Spinal cord (tissue), 9 donors: ENCODE measurements at regions not wholly inside any gene's neighbourhood (a gene's known extent, or its start where the extent isn't known, plus 50 kb on each side); places are given as distances from the start of the nearest gene placed in this dataset.

Source experiments
- DNase-seq, 6 donors: peaks; one replicate each; pipeline versions ENCODE4 v3.0.0 to v3.0.0-alpha.2; 2013 to 2015; ENCODE audit warnings: low spot score in 6 of 6, low read depth in 4 of 6
- H3K27ac ChIP-seq: one replicate; pipeline ENCODE4 v1.5.1; 2013; ENCODE audit warnings: low read depth, low read length, control low read depth
- H3K27me3 ChIP-seq: one replicate; pipeline ENCODE4 v1.6.1; 2013; ENCODE audit warnings: low read length; ENCODE audit not compliant: control insufficient read depth, insufficient read depth
- H3K36me3 ChIP-seq: one replicate; pipeline ENCODE4 v1.6.1; 2013; ENCODE audit warnings: low read length; ENCODE audit not compliant: control insufficient read depth, insufficient read depth
- H3K4me1 ChIP-seq: one replicate; pipeline ENCODE4 v1.6.1; 2013; ENCODE audit warnings: low read length; ENCODE audit not compliant: control insufficient read depth, insufficient read depth
- H3K4me3 ChIP-seq: one replicate; pipeline ENCODE4 v1.5.1; 2013; ENCODE audit warnings: low read depth, low read length, control low read depth
- H3K9me3 ChIP-seq: one replicate; pipeline ENCODE4 v1.6.1; 2013; ENCODE audit warnings: low read length; ENCODE audit not compliant: control insufficient read depth, insufficient read depth
- WGBS: methylation state at CpG from one replicate; pipeline ENCODE4 v1.1.5; 2013; ENCODE audit warnings: missing lambda C conversion rate; ENCODE audit not compliant: insufficient coverage; 5-methylcytosine and 5-hydroxymethylcytosine counted together
- donor health status: healthy.

DNA sequence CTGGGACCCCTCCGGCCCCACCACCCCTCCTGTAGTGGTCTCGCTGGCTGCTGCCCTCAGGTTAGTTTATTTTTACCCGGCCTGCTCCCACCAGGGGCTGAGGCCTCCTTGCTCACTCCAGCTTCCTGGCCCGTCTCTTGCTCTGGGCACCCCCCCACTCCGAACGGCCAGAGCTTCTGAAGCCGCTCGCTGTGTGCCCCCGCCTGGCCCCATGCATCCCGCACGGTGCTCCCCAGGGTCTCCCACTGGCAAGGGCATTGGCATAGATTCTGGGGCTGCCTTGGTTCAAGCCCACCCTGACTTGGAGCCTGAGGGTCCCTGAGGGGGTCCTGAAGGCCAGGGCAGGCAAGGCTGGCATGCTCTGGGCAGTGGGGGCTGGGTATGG, 186.4 kb downstream of the SEC14L1 start:
- no peaks in the 10 kb centered on the region for H3K27me3 ChIP-seq
- peaks cover 52% of the 10 kb centered on the region for H3K4me1 ChIP-seq
- H3K36me3 ChIP-seq = no peaks in the 10 kb centered on the region
- no peak for DNase-seq
- no peak overlapping the region for H3K27ac ChIP-seq
- H3K9me3 ChIP-seq = no peaks in the 10 kb centered on the region
- WGBS = 87% methylated on average over 8 of the region's 11 CpGs
- no peak overlapping the region for H3K4me3 ChIP-seq

DNA sequence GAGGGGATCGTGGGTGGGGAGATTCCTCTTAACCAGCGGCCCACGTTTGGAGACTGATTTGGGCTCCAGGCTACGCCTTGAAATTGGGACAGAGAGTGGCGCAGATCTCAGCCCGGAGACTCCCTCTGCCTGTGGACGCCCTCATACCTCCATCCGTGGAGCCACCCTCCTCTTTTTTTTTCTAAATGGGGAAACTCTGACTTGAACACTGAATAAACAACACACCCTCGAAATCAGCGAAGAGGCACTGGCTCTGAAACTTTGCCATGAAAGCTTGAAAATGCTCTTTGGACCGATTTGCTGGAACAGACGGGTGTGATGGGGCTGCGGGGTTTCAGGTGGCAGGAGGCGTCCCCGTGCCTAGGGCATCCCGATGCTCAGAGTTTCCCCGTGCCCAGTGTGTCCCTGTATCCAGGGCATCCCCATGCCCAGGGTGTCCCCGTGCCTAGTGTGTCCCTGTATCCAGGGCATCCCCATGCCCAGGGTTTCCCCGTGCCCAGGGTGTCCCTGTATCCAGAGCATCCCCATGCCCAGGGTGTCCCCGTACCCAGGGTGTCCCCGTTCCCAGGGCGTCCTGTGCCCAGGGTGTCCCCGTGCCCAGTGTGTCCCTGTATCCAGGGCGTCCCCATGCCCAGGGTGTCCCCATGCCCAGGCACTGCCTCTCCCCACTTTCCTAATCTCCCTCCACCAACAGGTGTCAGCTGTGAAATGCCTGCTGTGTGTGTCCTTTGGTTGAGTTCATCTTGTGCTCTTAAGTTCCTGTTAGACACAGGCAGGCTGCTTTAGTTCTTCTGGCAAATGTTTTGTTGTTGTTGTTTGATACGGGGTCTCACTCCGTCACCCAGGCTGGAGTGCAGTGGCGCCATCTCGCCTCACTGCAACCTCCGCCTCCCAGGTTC, 187.0 kb downstream of the SEC14L1 start:
- Histone ChIP-seq H3K36me3 (no peaks in the 10 kb centered on the region), H3K9me3 (no peaks in the 10 kb centered on the region), H3K4me1 (peaks cover 46% of the 10 kb centered on the region), H3K27me3 (no peaks in the 10 kb centered on the region), H3K4me3 (no peak overlapping the region), H3K27ac (no peak overlapping the region)
- peak in 1 of 6 donors; percentile 2 for DNase-seq
- 88% methylated on average over 23 of the region's 29 CpGs for WGBS

DNA sequence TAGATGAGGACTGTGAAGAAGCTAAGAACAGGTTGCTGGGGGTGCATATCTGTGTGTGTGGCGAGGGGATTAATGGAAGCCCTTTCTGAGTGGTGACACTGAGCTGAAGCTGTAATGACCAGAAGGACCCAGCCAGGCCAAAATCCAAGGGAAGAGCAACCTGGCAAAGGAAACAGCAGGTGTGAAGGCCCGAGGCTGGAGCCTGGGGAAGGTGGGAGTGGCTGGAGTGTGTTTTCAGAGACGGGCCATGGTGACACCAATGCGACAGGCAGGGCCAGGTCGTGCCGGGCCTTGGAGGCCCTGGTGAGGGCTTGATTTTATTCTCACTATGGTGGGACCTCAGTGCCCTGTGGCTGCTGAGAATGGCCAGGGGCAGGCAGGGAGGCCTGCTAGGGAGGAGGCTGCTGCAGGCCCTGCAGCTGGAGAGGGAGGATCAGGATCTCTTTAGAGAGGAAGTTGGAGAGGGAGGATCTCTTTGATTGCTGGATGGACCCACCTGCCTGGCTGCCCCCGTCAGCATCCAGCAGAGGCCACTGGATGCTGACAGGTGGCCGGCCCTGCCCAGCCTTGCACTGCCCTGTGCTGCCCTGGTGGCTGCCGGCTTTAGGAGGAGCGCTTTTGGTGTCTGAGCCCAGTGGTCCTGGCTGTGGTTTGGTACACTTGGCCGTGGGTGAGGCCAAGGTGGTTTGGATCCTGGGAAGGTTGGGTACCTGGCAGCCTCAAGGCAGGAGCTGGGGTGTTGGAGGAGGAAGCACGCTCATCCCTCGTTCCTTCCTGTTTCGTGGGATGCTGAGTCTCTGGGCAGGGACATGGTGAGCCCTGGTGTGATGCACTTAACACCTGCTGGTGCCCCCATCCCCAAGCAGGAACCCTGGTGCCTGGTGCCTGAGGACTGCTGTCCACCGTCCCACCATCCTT, 188.3 kb downstream of the SEC14L1 start:
- DNase-seq = no peak
- no peak overlapping the region for H3K27ac ChIP-seq
- H3K4me3 ChIP-seq = no peak overlapping the region
- H3K27me3 ChIP-seq = no peaks in the 10 kb centered on the region
- 82% methylated on average over 14 of the region's 15 CpGs for WGBS
- H3K9me3 ChIP-seq = no peaks in the 10 kb centered on the region
- H3K36me3 ChIP-seq = no peaks in the 10 kb centered on the region
- H3K4me1 ChIP-seq = peaks cover 33% of the 10 kb centered on the region

DNA sequence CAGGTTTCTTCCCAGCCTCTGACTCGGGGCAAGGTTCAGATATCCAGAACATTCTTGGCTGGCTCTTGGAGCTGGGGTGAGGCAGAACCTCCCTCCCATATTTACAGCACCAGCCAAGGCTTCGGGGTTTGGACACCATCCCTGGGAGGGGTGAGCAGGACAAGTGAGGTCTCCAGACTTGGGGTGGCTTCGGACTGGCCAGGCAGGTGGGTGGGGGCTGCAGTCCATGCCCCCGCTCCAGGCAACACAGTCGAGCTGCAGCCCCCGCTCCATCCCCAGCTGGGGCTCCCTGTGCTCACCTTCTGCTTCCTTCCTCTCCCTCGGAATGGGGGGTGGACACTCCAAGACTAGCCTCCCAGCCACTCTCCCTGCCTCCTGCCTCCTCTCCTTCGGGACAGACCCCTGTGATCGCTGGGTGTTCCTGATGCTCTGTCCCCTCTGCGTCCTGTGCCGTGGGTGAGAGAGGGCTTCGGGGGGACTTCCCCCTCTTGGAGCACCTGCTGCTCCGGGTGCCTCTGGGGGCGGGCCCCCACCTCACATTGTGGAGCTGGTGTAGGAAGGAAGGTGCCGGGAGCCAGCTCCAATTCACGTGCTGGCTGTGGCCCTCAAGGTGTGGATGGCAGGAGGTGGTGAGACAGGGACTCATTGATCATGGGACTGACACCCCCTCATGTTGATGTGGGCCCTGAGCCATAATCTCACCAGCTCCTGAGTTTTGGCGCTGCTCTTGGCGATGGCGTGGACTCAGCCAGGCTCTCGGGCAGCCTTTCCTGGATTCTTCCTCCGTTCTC, 189.2 kb downstream of the SEC14L1 start:
- DNase-seq = no peak
- WGBS = 93% methylated on average over 14 of the region's 21 CpGs
- H3K36me3 ChIP-seq = no peaks in the 10 kb centered on the region
- peaks cover 30% of the 10 kb centered on the region for H3K4me1 ChIP-seq
- no peaks in the 10 kb centered on the region for H3K9me3 ChIP-seq
- H3K27me3 ChIP-seq = no peaks in the 10 kb centered on the region
- H3K27ac ChIP-seq = no peak overlapping the region
- H3K4me3 ChIP-seq = no peak overlapping the region

DNA sequence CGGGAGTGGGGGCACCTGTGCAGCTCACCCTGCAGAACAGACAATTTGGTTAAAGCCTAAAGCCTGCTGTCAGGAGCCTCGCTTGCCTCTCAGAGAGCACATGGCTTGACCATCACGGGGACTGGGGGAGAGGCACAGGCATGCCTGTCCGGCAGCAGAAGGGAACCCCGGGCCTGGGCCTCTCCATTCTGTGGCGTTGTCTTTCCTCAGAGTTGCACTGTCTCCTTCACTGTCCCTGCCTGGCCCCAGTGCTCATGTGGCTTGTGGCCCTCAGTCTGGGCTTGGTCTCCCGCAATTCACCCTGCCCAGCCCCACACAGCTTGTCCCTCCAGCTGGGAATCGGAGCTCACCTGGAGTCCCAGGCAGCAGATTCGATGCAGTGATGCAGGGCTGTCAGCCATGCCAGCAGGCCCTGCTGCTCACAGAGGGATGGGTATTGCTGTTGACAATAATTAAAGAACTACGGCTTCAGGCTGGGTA, 189.9 kb downstream of the SEC14L1 start:
- no peaks in the 10 kb centered on the region for H3K27me3 ChIP-seq
- DNase-seq = no peak
- WGBS = 83% methylated on average over 10 of the region's 10 CpGs
- H3K27ac ChIP-seq = no peak overlapping the region
- no peaks in the 10 kb centered on the region for H3K9me3 ChIP-seq
- H3K4me1 ChIP-seq = peaks cover 26% of the 10 kb centered on the region
- no peaks in the 10 kb centered on the region for H3K36me3 ChIP-seq
- no peak overlapping the region for H3K4me3 ChIP-seq

DNA sequence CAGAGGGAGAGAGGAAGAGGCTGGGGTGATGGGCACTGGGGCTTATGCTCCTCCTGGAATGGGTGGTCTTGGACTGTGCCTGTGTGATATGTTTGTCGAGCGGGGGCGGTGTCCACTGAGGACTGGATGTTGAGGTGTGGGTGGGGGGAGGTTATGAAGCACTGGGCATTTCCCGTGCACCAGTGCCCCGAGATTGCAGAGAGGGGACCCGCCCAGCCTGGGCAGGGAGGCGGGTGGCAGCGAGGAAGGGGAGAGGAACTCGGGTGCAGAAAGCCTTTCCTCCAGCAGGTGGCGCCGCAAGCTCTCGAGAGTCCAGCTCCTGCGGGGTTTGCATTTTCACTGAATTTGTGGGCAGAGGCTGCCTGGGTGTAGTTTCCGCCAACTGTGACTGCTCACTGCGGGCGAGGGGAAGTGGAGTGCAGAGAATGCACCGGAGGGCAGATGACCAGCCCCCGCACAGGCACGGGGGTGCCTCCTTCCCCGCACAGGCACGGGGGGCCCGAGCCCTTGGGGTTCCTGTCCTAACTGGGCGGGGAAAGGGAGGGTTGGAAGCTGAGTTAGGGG, 190.6 kb downstream of the SEC14L1 start:
- Histone ChIP-seq H3K27me3 (no peaks in the 10 kb centered on the region), H3K9me3 (no peaks in the 10 kb centered on the region), H3K36me3 (no peaks in the 10 kb centered on the region), H3K27ac (peak overlapping the region; percentile 52), H3K4me1 (peaks cover 20% of the 10 kb centered on the region), H3K4me3 (peak overlapping the region; percentile 33)
- 2% methylated on average over 16 of the region's 23 CpGs for WGBS
- peak; percentile 75 to 96 (median 86) for DNase-seq

DNA sequence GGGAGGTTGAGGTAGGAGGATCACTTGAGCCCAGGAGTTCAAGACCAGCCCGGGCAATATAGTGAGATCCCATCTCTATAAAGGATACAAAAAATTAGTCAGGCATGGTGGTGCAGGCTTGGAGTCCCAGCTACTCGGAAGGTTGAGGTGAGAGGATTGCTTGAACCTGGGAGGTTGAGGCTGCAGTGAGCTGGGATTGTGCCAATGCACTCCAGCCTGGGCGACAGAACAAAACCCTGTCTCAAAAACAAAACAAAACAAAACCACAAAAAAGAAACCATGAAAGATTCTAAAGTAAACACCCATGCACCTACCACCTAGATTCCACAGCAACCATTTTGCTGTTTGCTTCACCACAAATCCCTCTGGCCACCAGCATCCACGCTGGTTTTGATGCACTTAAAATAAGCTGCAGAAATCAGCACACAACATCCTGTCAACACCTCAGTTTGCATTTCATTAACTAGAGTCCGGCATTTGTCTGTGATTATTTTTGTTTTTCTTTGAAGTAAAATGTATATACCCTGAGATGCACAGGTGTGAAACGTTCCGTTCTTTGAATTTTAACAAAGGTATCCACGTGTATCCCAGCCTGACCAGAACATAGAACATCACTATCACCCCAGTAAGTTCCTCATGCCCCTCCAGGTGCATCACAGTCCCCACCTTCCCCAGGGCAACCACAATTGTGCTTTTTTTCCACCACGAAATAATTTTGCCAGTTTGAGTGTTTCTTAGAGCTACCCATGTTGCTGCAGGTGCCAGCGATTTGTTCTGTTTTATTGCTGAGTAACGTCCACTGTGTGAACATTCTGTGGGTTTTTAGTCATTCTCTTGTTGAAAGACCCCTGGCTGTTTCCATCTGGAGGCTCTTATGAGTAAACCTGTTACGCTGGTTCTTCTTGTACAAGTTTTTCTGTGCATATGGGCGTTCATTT, 191.5 kb downstream of the SEC14L1 start:
- Histone ChIP-seq H3K4me3 (no peak overlapping the region), H3K27ac (no peak overlapping the region), H3K36me3 (no peaks in the 10 kb centered on the region), H3K4me1 (peaks cover 17% of the 10 kb centered on the region), H3K9me3 (no peaks in the 10 kb centered on the region), H3K27me3 (no peaks in the 10 kb centered on the region)
- WGBS = 88% methylated on average over 6 of the region's 13 CpGs
- DNase-seq = no peak

DNA sequence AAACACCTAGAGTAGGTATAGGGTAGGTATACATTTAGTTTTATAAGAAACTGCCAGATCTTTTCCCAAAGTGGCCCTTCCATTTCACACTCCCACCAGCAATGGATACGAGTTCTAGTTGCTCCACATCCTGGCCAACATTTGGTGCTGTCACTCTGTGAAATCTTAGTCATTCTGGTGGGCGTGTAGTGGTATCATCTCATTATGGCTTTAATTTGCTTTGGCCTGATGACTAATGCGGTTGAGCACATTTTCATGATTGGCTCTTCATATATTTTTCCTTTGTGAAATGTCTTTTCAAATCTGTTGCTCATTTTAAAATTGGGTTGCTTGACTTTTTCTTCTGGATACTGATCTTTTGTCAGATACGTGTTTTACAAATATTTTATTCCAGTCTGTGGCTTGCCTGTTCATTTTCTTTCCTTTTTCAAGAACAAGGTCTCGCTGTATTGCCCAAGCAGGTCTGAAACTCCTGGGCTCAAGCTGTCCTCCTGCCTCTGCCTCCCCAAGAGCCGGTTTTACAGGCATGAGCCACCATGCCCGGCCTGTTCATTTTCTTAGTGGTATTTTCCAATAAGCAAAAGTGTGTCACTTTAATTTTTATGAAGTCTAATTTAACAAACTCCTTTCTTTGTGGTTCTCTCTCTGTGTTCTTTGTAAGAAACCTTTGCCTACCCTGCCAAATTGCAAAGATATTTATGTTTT, 192.4 kb downstream of the SEC14L1 start:
- no peak for DNase-seq
- Histone ChIP-seq H3K9me3 (no peaks in the 10 kb centered on the region), H3K4me3 (no peak overlapping the region), H3K36me3 (no peaks in the 10 kb centered on the region), H3K4me1 (peaks cover 15% of the 10 kb centered on the region), H3K27me3 (no peaks in the 10 kb centered on the region), H3K27ac (no peak overlapping the region)
- WGBS = 92% methylated on average over 4 of the region's 7 CpGs
